ENCODE measurements at regions not wholly inside any gene's neighbourhood (a gene's known extent, or its start where the extent isn't known, plus 50 kb on each side); places are given as distances from the start of the nearest gene placed in this dataset.

DNA sequence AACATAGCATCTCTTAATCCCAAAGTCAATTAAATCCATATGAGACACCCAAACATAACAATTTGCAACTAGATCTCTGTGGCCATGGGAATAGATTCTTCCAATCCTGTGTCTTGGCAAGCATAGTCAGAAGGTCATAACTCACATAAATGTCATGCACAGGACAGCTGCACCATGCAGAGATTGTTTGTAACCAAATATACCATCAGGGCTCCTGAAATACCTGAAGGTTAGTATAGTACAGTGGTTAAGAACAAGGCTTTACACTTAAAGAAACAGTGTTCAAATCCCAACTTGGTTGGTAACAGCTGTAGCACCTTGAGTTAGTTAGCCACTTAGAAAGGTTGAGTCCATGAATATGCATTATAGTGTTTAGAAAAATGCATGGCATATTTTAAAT, 82.6 kb upstream of the CCDC190 start:
- Histone ChIP-seq H3K9ac (ENCODE audit: extremely low read depth, low read length, poor library complexity, severe bottlenecking) (no peak overlapping the region), H3K36me3 (ENCODE audit: control insufficient read depth, insufficient read depth, low read length) (no peaks in the 10 kb centered on the region), H3K9me3 (ENCODE audit: control insufficient read depth, low read length) (no peaks in the 10 kb centered on the region), H3K4me3 (ENCODE audit: low read length) (no peak overlapping the region), H3K27me3 (ENCODE audit: control insufficient read depth, insufficient read depth, low read length, poor library complexity, severe bottlenecking) (no peaks in the 10 kb centered on the region), H3K27ac (ENCODE audit: low read depth, low read length) (no peak overlapping the region), H3K4me1 (ENCODE audit: control insufficient read depth, insufficient read depth, low read length) (peaks cover 5% of the 10 kb centered on the region)
- H3K9me3 Mint-ChIP-seq = no peaks in the 10 kb centered on the region
- H3K27ac Mint-ChIP-seq = no peak overlapping the region
- TF ChIP-seq, protein P1, sequence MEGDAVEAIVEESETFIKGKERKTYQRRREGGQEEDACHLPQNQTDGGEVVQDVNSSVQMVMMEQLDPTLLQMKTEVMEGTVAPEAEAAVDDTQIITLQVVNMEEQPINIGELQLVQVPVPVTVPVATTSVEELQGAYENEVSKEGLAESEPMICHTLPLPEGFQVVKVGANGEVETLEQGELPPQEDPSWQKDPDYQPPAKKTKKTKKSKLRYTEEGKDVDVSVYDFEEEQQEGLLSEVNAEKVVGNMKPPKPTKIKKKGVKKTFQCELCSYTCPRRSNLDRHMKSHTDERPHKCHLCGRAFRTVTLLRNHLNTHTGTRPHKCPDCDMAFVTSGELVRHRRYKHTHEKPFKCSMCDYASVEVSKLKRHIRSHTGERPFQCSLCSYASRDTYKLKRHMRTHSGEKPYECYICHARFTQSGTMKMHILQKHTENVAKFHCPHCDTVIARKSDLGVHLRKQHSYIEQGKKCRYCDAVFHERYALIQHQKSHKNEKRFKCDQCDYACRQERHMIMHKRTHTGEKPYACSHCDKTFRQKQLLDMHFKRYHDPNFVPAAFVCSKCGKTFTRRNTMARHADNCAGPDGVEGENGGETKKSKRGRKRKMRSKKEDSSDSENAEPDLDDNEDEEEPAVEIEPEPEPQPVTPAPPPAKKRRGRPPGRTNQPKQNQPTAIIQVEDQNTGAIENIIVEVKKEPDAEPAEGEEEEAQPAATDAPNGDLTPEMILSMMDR (conservative IDR thresholded peaks at IDR 0.05) = no peak
- H3K36me3 Mint-ChIP-seq (ENCODE audit: low read depth) = no peaks in the 10 kb centered on the region
- no peak for DNase-seq
- no peak overlapping the region for H3K4me3 Mint-ChIP-seq
- peaks cover 24% of the 10 kb centered on the region for H3K4me1 Mint-ChIP-seq
- peaks cover 2% of the 10 kb centered on the region for H3K27me3 Mint-ChIP-seq (ENCODE audit: insufficient read depth)

DNA sequence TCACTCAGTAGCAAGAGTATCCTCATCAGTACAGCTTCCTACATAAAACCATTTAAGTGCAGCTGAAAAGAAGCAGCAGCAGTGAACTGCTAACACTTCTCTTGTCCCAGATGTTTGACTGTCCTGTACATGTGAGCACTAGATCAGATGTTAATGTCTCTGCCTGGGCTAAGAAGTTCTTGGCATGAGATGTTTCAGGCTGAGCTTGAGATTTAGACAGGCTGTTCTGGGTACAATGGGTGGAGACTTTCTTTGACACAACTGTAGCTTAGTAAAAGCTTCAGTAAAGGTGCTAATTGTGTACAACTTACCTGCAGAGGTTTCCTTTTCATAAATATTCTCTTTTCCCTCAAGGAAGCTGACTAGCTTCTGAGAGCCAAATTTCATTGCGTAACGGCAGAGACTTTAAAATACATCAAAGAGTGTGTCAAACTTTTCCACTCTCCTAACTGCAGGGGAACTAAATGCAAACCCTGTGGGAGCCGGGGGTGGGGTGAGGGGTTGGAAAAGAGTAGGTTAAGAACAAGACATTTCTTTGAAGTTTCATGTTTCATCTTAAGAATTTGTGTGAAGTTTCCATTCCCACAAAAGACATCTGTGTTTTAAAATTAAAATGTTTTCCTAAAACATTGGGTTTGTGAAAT, 82.1 kb upstream of the CCDC190 start:
- H3K27me3 ChIP-seq (ENCODE audit: control insufficient read depth, insufficient read depth, low read length, poor library complexity, severe bottlenecking) = no peaks in the 10 kb centered on the region
- H3K9me3 ChIP-seq (ENCODE audit: control insufficient read depth, low read length) = no peaks in the 10 kb centered on the region
- peaks cover 2% of the 10 kb centered on the region for H3K27me3 Mint-ChIP-seq (ENCODE audit: insufficient read depth)
- DNase-seq = no peak
- no peak overlapping the region for H3K9ac ChIP-seq (ENCODE audit: extremely low read depth, low read length, poor library complexity, severe bottlenecking)
- H3K36me3 ChIP-seq (ENCODE audit: control insufficient read depth, insufficient read depth, low read length) = no peaks in the 10 kb centered on the region
- H3K4me1 ChIP-seq (ENCODE audit: control insufficient read depth, insufficient read depth, low read length) = peaks cover 5% of the 10 kb centered on the region
- TF ChIP-seq, protein P1 (conservative IDR thresholded peaks at IDR 0.05) = no peak
- no peak overlapping the region for H3K4me3 ChIP-seq (ENCODE audit: low read length)
- H3K36me3 Mint-ChIP-seq (ENCODE audit: low read depth) = no peaks in the 10 kb centered on the region
- whole genome bisulfite sequencing, 2 experiments (ENCODE audit: insufficient coverage in 1 of 2, insufficient read length in 1 of 2) = 93% methylated on average over 3 of the region's 3 CpGs; no CpG with 5 or more reads in 1 of the 2 experiments
- no peak overlapping the region for H3K4me3 Mint-ChIP-seq
- no peaks in the 10 kb centered on the region for H3K9me3 Mint-ChIP-seq
- H3K27ac Mint-ChIP-seq = no peak overlapping the region
- H3K4me1 Mint-ChIP-seq = peaks cover 25% of the 10 kb centered on the region
- H3K27ac ChIP-seq (ENCODE audit: low read depth, low read length) = no peak overlapping the region

DNA sequence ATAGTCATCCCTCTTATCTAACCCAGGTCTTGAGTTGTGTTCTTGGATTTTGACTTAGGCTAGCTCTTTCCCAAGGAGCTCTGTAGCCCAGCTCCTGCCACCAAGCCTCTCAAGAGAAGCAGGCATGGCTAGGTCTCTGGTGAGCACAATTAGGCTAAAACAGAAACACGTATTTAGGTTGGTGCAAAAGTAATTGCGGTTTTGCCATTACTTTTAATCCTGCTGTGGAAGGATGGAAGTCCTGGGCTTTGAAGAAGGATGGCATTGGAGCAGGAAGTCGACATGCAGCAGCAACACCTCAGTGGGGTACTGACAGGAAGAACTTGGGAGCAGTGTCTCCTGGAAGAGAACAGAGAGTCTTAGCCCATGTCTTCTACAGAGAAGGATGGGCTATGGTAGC, 80.0 kb upstream of the CCDC190 start:
- TF ChIP-seq, protein P1 (conservative IDR thresholded peaks at IDR 0.05) = no peak
- no peak for DNase-seq
- H3K27me3 ChIP-seq (ENCODE audit: control insufficient read depth, insufficient read depth, low read length, poor library complexity, severe bottlenecking) = no peaks in the 10 kb centered on the region
- Mint-ChIP-seq H3K4me3 (no peak overlapping the region), H3K36me3 (ENCODE audit: low read depth) (no peaks in the 10 kb centered on the region), H3K9me3 (no peaks in the 10 kb centered on the region), H3K27me3 (ENCODE audit: insufficient read depth) (peaks cover 2% of the 10 kb centered on the region), H3K4me1 (peaks cover 39% of the 10 kb centered on the region), H3K27ac (no peak overlapping the region)
- no peaks in the 10 kb centered on the region for H3K36me3 ChIP-seq (ENCODE audit: control insufficient read depth, insufficient read depth, low read length)
- WGBS, 2 experiments (ENCODE audit: insufficient coverage in 1 of 2, insufficient read length in 1 of 2) = 91 to 92% methylated on average over 2 to 3 of the region's 3 CpGs
- H3K9me3 ChIP-seq (ENCODE audit: control insufficient read depth, low read length) = no peaks in the 10 kb centered on the region
- no peak overlapping the region for H3K9ac ChIP-seq (ENCODE audit: extremely low read depth, low read length, poor library complexity, severe bottlenecking)
- peaks cover 14% of the 10 kb centered on the region for H3K4me1 ChIP-seq (ENCODE audit: control insufficient read depth, insufficient read depth, low read length)
- no peak overlapping the region for H3K27ac ChIP-seq (ENCODE audit: low read depth, low read length)
- H3K4me3 ChIP-seq (ENCODE audit: low read length) = no peak overlapping the region

Measured in endodermal cell (in vitro differentiated cells).